ENCODE measurements at regions not wholly inside any gene's neighbourhood (a gene's known extent, or its start where the extent isn't known, plus 50 kb on each side); places are given as distances from the start of the nearest gene placed in this dataset.

GRCh38 chr9:129402931-129403778, 217.7 kb downstream of the C9orf50 start:
- Histone ChIP-seq H3K36me3 (ENCODE audit: insufficient read depth in 1 of 2, low read depth in 1 of 2) (no peaks in the 10 kb centered on the region), H3K27me3 (ENCODE audit: insufficient read depth in 3 of 3, low read length in 2 of 3) (no peaks in the 10 kb centered on the region), H3K9me3 (no peaks in the 10 kb centered on the region), H3K4me3 (no peak overlapping the region), H3K27ac (peak overlapping the region; percentile 30), H3K4me1 (no peaks in the 10 kb centered on the region)
- 86 to 92% (median 89%) methylated on average over 16 of the region's 16 CpGs for WGBS, 3 donors
- no peak for TF ChIP-seq CTCF (IDR thresholded peaks at IDR 0.05)
- peak; percentile 7 to 36 for DNase-seq
- no peak for ATAC-seq
- intact Hi-C loops (cut with DNase I): no loop called here

GRCh38 chr9:129402371-129402739, 218.5 kb downstream of the C9orf50 start:
- ATAC-seq: no peak
- H3K27me3 ChIP-seq (ENCODE audit: insufficient read depth in 3 of 3, low read length in 2 of 3): no peaks in the 10 kb centered on the region
- intact Hi-C loops (cut with DNase I): no loop called here
- DNase-seq: peak; percentile 28 to 45
- H3K4me3 ChIP-seq: peak overlapping the region; percentile 22
- 49 to 56% (median 55%) methylated on average over 20 of the region's 20 CpGs for WGBS, 3 donors
- H3K27ac ChIP-seq: peak overlapping the region; percentile 30
- no peak for TF ChIP-seq CTCF (IDR thresholded peaks at IDR 0.05)
- H3K4me1 ChIP-seq: no peaks in the 10 kb centered on the region
- H3K9me3 ChIP-seq: no peaks in the 10 kb centered on the region
- H3K36me3 ChIP-seq (ENCODE audit: insufficient read depth in 1 of 2, low read depth in 1 of 2): no peaks in the 10 kb centered on the region

GRCh38 chr9:129401623-129402370, 219.1 kb downstream of the C9orf50 start:
- Histone ChIP-seq H3K27ac (no peak overlapping the region), H3K4me1 (no peaks in the 10 kb centered on the region), H3K36me3 (ENCODE audit: insufficient read depth in 1 of 2, low read depth in 1 of 2) (no peaks in the 10 kb centered on the region), H3K9me3 (no peaks in the 10 kb centered on the region), H3K27me3 (ENCODE audit: insufficient read depth in 3 of 3, low read length in 2 of 3) (peaks cover 0 to 1% (median 0%) of the 10 kb centered on the region in 3 donors), H3K4me3 (peak overlapping the region; percentile 22)
- no peak for TF ChIP-seq CTCF (IDR thresholded peaks at IDR 0.05)
- intact Hi-C loops (cut with DNase I): no loop called here
- WGBS, 3 donors: 56 to 57% (median 57%) methylated on average over 6 of the region's 6 CpGs
- ATAC-seq (no peak), DNase-seq (peak; percentile 10 to 48)

GRCh38 chr9:129400971-129401622, 219.8 kb downstream of the C9orf50 start:
- no peaks in the 10 kb centered on the region for H3K36me3 ChIP-seq (ENCODE audit: insufficient read depth in 1 of 2, low read depth in 1 of 2)
- peak; percentile 10 to 47 for DNase-seq
- no peak for ATAC-seq
- H3K27me3 ChIP-seq (ENCODE audit: insufficient read depth in 3 of 3, low read length in 2 of 3): peaks cover 0 to 7% (median 0%) of the 10 kb centered on the region in 3 donors
- no peak overlapping the region for H3K4me3 ChIP-seq
- WGBS, 3 donors: 78 to 83% (median 81%) methylated on average over 15 to 17 of the region's 17 CpGs
- TF ChIP-seq CTCF (IDR thresholded peaks at IDR 0.05): no peak
- H3K4me1 ChIP-seq: no peaks in the 10 kb centered on the region
- no peak overlapping the region for H3K27ac ChIP-seq
- intact Hi-C loops (cut with DNase I): no loop called here
- H3K9me3 ChIP-seq: no peaks in the 10 kb centered on the region

All from psoas muscle (tissue), 7 donors.